ENCODE measurements at regions not wholly inside any gene's neighbourhood (a gene's known extent, or its start where the extent isn't known, plus 50 kb on each side); places are given as distances from the start of the nearest gene placed in this dataset.

GRCh38 chr1:79113836-79114235, 107.3 kb upstream of the ADGRL4 start:
- no peak for DNase-seq

- DNase-seq, result no peak
These were observed 104.2 kb upstream of the ADGRL4 start for GRCh38 chr1:79110749-79111148.

GRCh38 chr1:79109445-79109844, 102.9 kb upstream of the ADGRL4 start:
- DNase-seq, result no peak

- DNase-seq, result no peak
These were observed 99.0 kb upstream of the ADGRL4 start for GRCh38 chr1:79105500-79105899.

- no peak for DNase-seq
These were observed 98.1 kb upstream of the ADGRL4 start for GRCh38 chr1:79104617-79105016.

DNA sequence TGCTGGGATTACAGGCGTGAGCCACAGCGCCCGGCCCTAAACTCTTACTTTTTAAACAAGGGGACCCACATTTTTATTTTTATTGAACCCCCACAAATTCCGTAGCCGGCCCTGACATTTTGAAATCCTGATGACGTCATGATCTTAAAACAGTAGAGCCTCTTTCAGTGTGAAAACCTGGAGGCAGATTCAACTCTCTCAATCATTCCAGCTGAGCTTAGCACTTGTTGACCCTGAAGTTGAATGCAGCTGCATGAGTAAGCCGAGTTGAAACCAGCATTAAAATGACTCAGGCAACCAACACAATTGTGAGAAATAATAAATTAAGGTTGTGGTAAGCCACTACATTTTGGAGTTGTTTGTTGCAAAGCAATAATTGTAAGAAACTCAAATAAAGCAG, 93.9 kb upstream of the ADGRL4 start:
- no peak for DNase-seq

DNA sequence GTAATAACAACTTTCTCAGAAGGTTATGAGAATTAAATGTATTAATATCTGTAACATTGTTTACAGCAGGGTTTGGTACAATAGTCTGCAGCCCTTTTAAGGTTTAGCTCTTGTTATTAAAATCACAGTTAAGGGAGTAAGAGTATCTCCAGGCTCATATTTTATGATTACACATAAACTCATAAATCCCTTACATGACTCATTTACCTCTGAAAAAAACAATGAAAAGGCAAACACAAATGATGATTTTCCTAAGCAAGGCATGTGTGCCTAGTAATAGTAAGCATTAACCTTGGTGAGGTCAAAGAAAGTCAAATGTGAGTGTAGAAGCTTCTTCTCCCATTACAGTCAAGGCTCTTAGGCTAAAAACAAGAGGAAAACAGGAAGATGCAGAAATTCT, 84.5 kb upstream of the ADGRL4 start:
- DNase-seq, result no peak

DNA sequence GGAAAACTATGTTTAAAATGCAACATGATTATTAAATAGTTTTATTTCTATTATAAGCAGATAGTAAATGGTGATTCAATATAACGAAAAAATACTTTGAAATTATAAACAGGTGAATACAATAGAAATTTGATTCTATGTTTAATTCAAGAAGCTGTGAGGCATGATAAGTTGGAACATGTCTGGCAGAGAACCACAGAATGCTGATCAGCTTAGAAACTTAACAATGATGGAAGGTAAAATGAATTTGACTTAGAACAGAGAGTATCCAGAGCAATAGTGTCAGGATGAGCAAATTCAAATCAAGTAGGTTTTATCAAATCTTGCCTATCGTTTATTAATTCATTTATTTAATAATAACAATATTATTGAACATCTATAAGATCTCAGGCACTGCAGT, 83.4 kb upstream of the ADGRL4 start:
- DNase-seq, result no peak

GRCh38 chr1:79082233-79082632, 75.7 kb upstream of the ADGRL4 start:
- no peak for DNase-seq

GRCh38 chr1:79079770-79080169, 73.2 kb upstream of the ADGRL4 start:
- no peak for DNase-seq

- DNase-seq, result no peak
These were observed 68.4 kb upstream of the ADGRL4 start for GRCh38 chr1:79074975-79075374.

- no peak for DNase-seq
These were observed 63.3 kb upstream of the ADGRL4 start for GRCh38 chr1:79069828-79070227.

DNA sequence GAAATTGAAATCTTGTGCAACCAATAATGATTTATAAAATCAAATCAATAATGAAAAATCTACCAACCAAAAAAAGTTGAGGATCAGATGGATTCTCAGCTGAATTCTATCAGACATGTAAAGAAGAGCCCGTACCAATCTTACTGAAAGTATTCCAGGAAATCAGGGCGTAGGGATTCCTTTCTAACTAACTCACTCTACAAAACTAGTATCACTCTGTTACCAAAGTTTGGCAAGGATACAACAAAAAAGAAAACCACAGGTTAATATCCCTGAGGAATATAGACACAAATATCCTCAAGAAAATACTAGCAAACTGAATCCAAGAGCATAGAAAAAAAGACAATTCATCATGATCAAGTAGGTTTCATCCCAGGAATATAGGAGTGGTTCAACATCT, 52.8 kb upstream of the ADGRL4 start:
- DNase-seq, result no peak
